Adrenal gland (tissue), 5 donors: ENCODE measurements at regions not wholly inside any gene's neighbourhood (a gene's known extent, or its start where the extent isn't known, plus 50 kb on each side); places are given as distances from the start of the nearest gene placed in this dataset.

Source experiments
- CTCF ChIP-seq, 6 experiments: fragments of 450-650 bp in 4 of 6; fragments of 200-600 bp in 2 of 6; sonication (generic) in 1 of 6; IDR thresholded peaks; 1 replicate in 5 of 6; 2 replicates in 1 of 6; pipeline versions ENCODE4 v1.5.1 to v1.8.0; 2016 to 2021; ENCODE audit warnings: antibody characterized with exemption in 6 of 6, mild to moderate bottlenecking in 2 of 6, moderate library complexity in 1 of 6
- POLR2A ChIP-seq, 2 donors: fragments of 450-650 bp; IDR thresholded peaks; one replicate each; pipeline ENCODE4 v1.6.1; 2017; ENCODE audit warnings: antibody characterized with exemption in 2 of 2, mild to moderate bottlenecking in 2 of 2, moderate library complexity in 1 of 2
- donor health status: DM: no; HTN: no; CAD: no.

- TF ChIP-seq CTCF (IDR thresholded peaks at IDR 0.05) (no peak), POLR2A (IDR thresholded peaks at IDR 0.05) (no peak)
These were observed 462.2 kb downstream of the PLOD2 start for GRCh38 chr3:145698749-145699148.
